Bronchial epithelial cell (primary cell): ENCODE measurements at regions not wholly inside any gene's neighbourhood (a gene's known extent, or its start where the extent isn't known, plus 50 kb on each side); places are given as distances from the start of the nearest gene placed in this dataset.

Experiments
- DNase-seq: peaks from one replicate; pipeline ENCODE4 v3.0.0-alpha.2; 2010; ENCODE audit warnings: low read depth
- FAIRE-seq: peaks from 2 replicates; lab custom pipeline; 2011; peaks lifted over from hg19 to GRCh38; lab: Jason Lieb, UNC
- H3K27me3 ChIP-seq: 2 replicates; pipeline ENCODE4 v1.5.1; 2011; ENCODE audit warnings: low read length; ENCODE audit not compliant: control insufficient read depth, insufficient read depth
- H3K36me3 ChIP-seq: 2 replicates; pipeline ENCODE4 v1.5.1; 2011; ENCODE audit warnings: low read length; ENCODE audit not compliant: control insufficient read depth, insufficient read depth
- H3K4me3 ChIP-seq: 2 replicates; pipeline ENCODE4 v1.5.1; 2011; ENCODE audit warnings: mild to moderate bottlenecking, low read depth, low read length, control low read depth
- CTCF ChIP-seq: IDR thresholded peaks from 2 replicates; pipeline ENCODE4 v1.5.1; 2011; ENCODE audit warnings: mild to moderate bottlenecking, moderate library complexity, low read length, control low read depth, inconsistent platforms; ENCODE audit not compliant: insufficient read depth, severe bottlenecking

- Histone ChIP-seq H3K4me3 (no peak overlapping the region), H3K27me3 (peaks cover 2% of the 10 kb centered on the region), H3K36me3 (no peaks in the 10 kb centered on the region)
- TF ChIP-seq CTCF, result no peak
- FAIRE-seq (no peak), DNase-seq (no peak)
These were observed 329.6 kb downstream of the UACA start for GRCh38 chr15:70433586-70434324.

GRCh38 chr15:70432924-70433495, 330.3 kb downstream of the UACA start:
- FAIRE-seq (no peak), DNase-seq (no peak)
- no peaks in the 10 kb centered on the region for H3K36me3 ChIP-seq
- H3K4me3 ChIP-seq, result no peak overlapping the region
- no peak for TF ChIP-seq CTCF
- H3K27me3 ChIP-seq, result peaks cover 2% of the 10 kb centered on the region

- TF ChIP-seq CTCF, result no peak
- DNase-seq (no peak), FAIRE-seq (no peak)
- H3K4me3 ChIP-seq, result no peak overlapping the region
- H3K27me3 ChIP-seq, result peaks cover 2% of the 10 kb centered on the region
- H3K36me3 ChIP-seq, result no peaks in the 10 kb centered on the region
These were observed 331.5 kb downstream of the UACA start for GRCh38 chr15:70431854-70432253.

GRCh38 chr15:70430069-70430468, 332.4 kb upstream of the TLE3 start:
- FAIRE-seq (no peak), DNase-seq (peak; percentile 99)
- no peak for TF ChIP-seq CTCF
- no peaks in the 10 kb centered on the region for H3K27me3 ChIP-seq
- no peaks in the 10 kb centered on the region for H3K36me3 ChIP-seq
- no peak overlapping the region for H3K4me3 ChIP-seq

GRCh38 chr15:70429056-70429722, 331.5 kb upstream of the TLE3 start:
- FAIRE-seq (peak; percentile 40), DNase-seq (no peak)
- no peaks in the 10 kb centered on the region for H3K36me3 ChIP-seq
- H3K4me3 ChIP-seq, result no peak overlapping the region
- TF ChIP-seq CTCF, result no peak
- H3K27me3 ChIP-seq, result no peaks in the 10 kb centered on the region
